Small intestine (tissue), 7 donors: ENCODE measurements at regions not wholly inside any gene's neighbourhood (a gene's known extent, or its start where the extent isn't known, plus 50 kb on each side); places are given as distances from the start of the nearest gene placed in this dataset.

ENCODE experiments used
- DNase-seq, 2 donors: peaks; one replicate each; pipeline versions ENCODE4 v3.0.0 to v3.0.0-alpha.2; 2013
- FAIRE-seq: peaks from 2 replicates; lab custom pipeline; 2012; peaks lifted over from hg19 to GRCh38; lab: Jason Lieb, UNC
- H3K27ac ChIP-seq, 3 donors: one replicate each; pipeline ENCODE4 v1.5.1; 2013; ENCODE audit warnings: low read length in 2 of 3, mild to moderate bottlenecking in 2 of 3, control low read depth in 1 of 3, inconsistent platforms in 1 of 3, low read depth in 1 of 3, moderate library complexity in 1 of 3
- H3K27me3 ChIP-seq, 3 donors: one replicate each; pipeline ENCODE4 v1.6.1; 2013; ENCODE audit warnings: low read length in 3 of 3, inconsistent platforms in 1 of 3; ENCODE audit not compliant: control insufficient read depth in 3 of 3, insufficient read depth in 3 of 3
- H3K36me3 ChIP-seq, 3 donors: one replicate each; pipeline ENCODE4 v1.6.1; 2013; ENCODE audit warnings: low read length in 3 of 3, inconsistent platforms in 1 of 3, low read depth in 1 of 3, mild to moderate bottlenecking in 1 of 3, moderate library complexity in 1 of 3; ENCODE audit not compliant: control insufficient read depth in 3 of 3, insufficient read depth in 2 of 3
- H3K4me1 ChIP-seq, 3 donors: one replicate each; pipeline ENCODE4 v1.6.1; 2013; ENCODE audit warnings: low read length in 2 of 3, inconsistent platforms in 1 of 3, low read depth in 1 of 3, mild to moderate bottlenecking in 1 of 3, moderate library complexity in 1 of 3; ENCODE audit not compliant: control insufficient read depth in 3 of 3, insufficient read depth in 2 of 3
- H3K4me3 ChIP-seq, 3 donors: one replicate each; pipeline ENCODE4 v1.5.1; 2013; ENCODE audit warnings: low read length in 3 of 3, control low read depth in 1 of 3, inconsistent platforms in 1 of 3, low read depth in 1 of 3, mild to moderate bottlenecking in 1 of 3, moderate library complexity in 1 of 3
- H3K9me3 ChIP-seq, 2 donors: one replicate each; pipeline ENCODE4 v1.6.1; 2013; ENCODE audit warnings: low read depth in 1 of 2, low read length in 1 of 2; ENCODE audit not compliant: control insufficient read depth in 2 of 2, insufficient read depth in 1 of 2
- WGBS, 3 donors: extraction: QIAGEN DNeasy Blood & Tissue Kit; methylation state at CpG; one replicate each; pipeline ENCODE4 v1.1.7; 2013; 5-methylcytosine and 5-hydroxymethylcytosine counted together
- donor health status: healthy with polysubstance abuse.
- donor health status: control.
- donor health status: control.
- donor health status: Bipolar disorder and iron deficiency.
- donor health status: healthy.

GRCh38 chr5:15220642-15221173 is 279.3 kb upstream of the FBXL7 start:
- no peaks in the 10 kb centered on the region for H3K36me3 ChIP-seq
- no peaks in the 10 kb centered on the region for H3K27me3 ChIP-seq
- FAIRE-seq: no peak
- H3K27ac ChIP-seq: no peak overlapping the region
- no peaks in the 10 kb centered on the region for H3K4me1 ChIP-seq
- H3K4me3 ChIP-seq: no peak overlapping the region
- H3K9me3 ChIP-seq: no peaks in the 10 kb centered on the region
- 87 to 93% (median 87%) methylated on average over 5 of the region's 5 CpGs for WGBS, 3 donors
- DNase-seq: no peak

DNA sequence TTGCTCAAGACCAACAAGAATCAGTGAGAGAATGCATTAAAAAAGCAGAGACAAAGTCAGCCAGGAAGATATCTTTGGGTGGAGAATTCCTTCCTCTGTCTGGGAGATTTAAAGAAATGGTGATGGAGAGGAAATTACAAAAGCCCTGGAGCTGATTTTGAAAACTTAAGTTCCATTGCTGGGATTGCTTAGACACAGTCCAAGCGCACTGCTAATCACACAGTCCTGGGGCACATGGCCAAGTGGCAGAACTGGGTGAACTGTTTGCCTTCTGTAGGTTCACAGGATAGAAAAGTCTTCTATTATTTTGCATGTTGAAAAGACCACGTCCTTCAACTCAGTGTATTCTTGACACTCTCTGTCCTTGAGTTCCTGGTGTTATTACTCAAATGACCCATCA is 284.9 kb upstream of the FBXL7 start:
- Histone ChIP-seq H3K27ac (no peak overlapping the region), H3K9me3 (peaks cover 0 to 3% of the 10 kb centered on the region in 2 donors), H3K4me1 (no peaks in the 10 kb centered on the region), H3K4me3 (no peak overlapping the region), H3K27me3 (no peaks in the 10 kb centered on the region), H3K36me3 (no peaks in the 10 kb centered on the region)
- no peak for DNase-seq
- FAIRE-seq: no peak
- WGBS, 3 donors: 70 to 77% (median 70%) methylated on average over 2 of the region's 2 CpGs

DNA sequence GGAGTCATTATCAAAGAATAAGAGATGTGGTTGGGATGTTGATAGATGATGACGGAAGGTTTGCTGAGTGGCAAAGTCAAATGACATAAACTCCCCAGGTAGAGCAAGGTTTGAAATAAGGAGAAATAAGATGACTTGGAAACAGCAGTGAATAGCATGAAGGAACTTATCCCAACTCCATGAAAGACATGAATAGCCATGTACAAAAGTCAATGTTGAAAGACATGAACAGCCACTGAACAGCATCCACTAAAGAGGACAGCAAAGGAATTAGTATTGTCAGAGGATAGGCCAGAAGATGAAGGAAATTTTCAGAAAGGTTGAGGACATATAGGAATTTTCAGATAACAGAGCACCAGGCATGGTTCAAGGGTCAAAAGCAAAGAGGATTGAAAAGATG is 286.0 kb upstream of the FBXL7 start:
- 96 to 100% (median 97%) methylated on average over 1 of the region's 1 CpG for WGBS, 3 donors
- no peak for FAIRE-seq

GRCh38 chr5:15209053-15209762 is 290.8 kb upstream of the FBXL7 start:
- DNase-seq: no peak
- no peaks in the 10 kb centered on the region for H3K36me3 ChIP-seq
- FAIRE-seq: no peak
- H3K4me1 ChIP-seq: no peaks in the 10 kb centered on the region
- H3K27ac ChIP-seq: no peak overlapping the region
- no peaks in the 10 kb centered on the region for H3K27me3 ChIP-seq
- H3K9me3 ChIP-seq: peaks cover 0 to under 1% of the 10 kb centered on the region in 2 donors
- H3K4me3 ChIP-seq: no peak overlapping the region
- WGBS, 3 donors: 61 to 68% (median 64%) methylated on average over 3 of the region's 3 CpGs

More for the DNA sequence above, 286.0 kb upstream of the FBXL7 start:
- no peaks in the 10 kb centered on the region for H3K36me3 ChIP-seq
- no peaks in the 10 kb centered on the region for H3K27me3 ChIP-seq
- H3K9me3 ChIP-seq: peaks cover 0 to 3% of the 10 kb centered on the region in 2 donors
- no peak overlapping the region for H3K27ac ChIP-seq
- DNase-seq: no peak
- no peaks in the 10 kb centered on the region for H3K4me1 ChIP-seq
- no peak overlapping the region for H3K4me3 ChIP-seq

GRCh38 chr5:15206133-15206532 is 293.8 kb upstream of the FBXL7 start:
- Histone ChIP-seq H3K4me1 (no peaks in the 10 kb centered on the region), H3K9me3 (no peaks in the 10 kb centered on the region), H3K36me3 (no peaks in the 10 kb centered on the region), H3K27me3 (no peaks in the 10 kb centered on the region), H3K4me3 (no peak overlapping the region), H3K27ac (no peak overlapping the region)
- DNase-seq (no peak), FAIRE-seq (no peak)
- WGBS, 3 donors: 93 to 96% (median 94%) methylated on average over 1 of the region's 1 CpG

GRCh38 chr5:15203376-15203775 is 296.6 kb upstream of the FBXL7 start:
- WGBS, 3 donors: 83 to 97% (median 92%) methylated on average over 1 of the region's 1 CpG
- Histone ChIP-seq H3K9me3 (no peaks in the 10 kb centered on the region), H3K36me3 (no peaks in the 10 kb centered on the region), H3K27me3 (no peaks in the 10 kb centered on the region), H3K4me1 (no peaks in the 10 kb centered on the region), H3K27ac (no peak overlapping the region), H3K4me3 (no peak overlapping the region)
- DNase-seq: no peak
- no peak for FAIRE-seq

GRCh38 chr5:15191012-15191411 is 309.0 kb upstream of the FBXL7 start:
- no peak overlapping the region for H3K4me3 ChIP-seq
- H3K36me3 ChIP-seq: no peaks in the 10 kb centered on the region
- H3K4me1 ChIP-seq: no peaks in the 10 kb centered on the region
- H3K9me3 ChIP-seq: peaks cover 0 to 4% of the 10 kb centered on the region in 2 donors
- no peaks in the 10 kb centered on the region for H3K27me3 ChIP-seq
- DNase-seq (no peak), FAIRE-seq (no peak)
- no peak overlapping the region for H3K27ac ChIP-seq
- WGBS, 3 donors: 56 to 72% (median 71%) methylated on average over 2 of the region's 2 CpGs

GRCh38 chr5:15183520-15183919 is 311.9 kb upstream of the ANKH start:
- 76 to 91% (median 79%) methylated on average over 1 of the region's 1 CpG for WGBS, 3 donors
- FAIRE-seq (no peak), DNase-seq (no peak)
- Histone ChIP-seq H3K4me1 (no peaks in the 10 kb centered on the region), H3K27me3 (no peaks in the 10 kb centered on the region), H3K27ac (no peak overlapping the region), H3K36me3 (no peaks in the 10 kb centered on the region), H3K4me3 (no peak overlapping the region), H3K9me3 (peaks cover 0 to 4% of the 10 kb centered on the region in 2 donors)
